HG02870 (cell line): ENCODE measurements at regions not wholly inside any gene's neighbourhood (a gene's known extent, or its start where the extent isn't known, plus 50 kb on each side); places are given as distances from the start of the nearest gene placed in this dataset.
"Not testable (repeated sequence)": the region's sequence is repeated elsewhere in the genome, so short reads cannot be mapped to it uniquely, and the experiment has no call there.

Source experiments
- ATAC-seq: cut with Tn5 transposase; IDR thresholded peaks from one replicate; pipeline ENCODE4 v1.9.1; 2021; ENCODE audit warnings: mild to moderate bottlenecking, moderate library complexity; ENCODE audit not compliant: unreplicated experiment

- not testable (repeated sequence) for ATAC-seq
Observed at GRCh38 chr10:55537497-55537896, 736.5 kb upstream of the PCDH15 start.

GRCh38 chr10:55519264-55519663 is 718.2 kb upstream of the PCDH15 start:
- no peak for ATAC-seq

GRCh38 chr10:55518416-55518815 is 717.4 kb upstream of the PCDH15 start:
- not testable (repeated sequence) for ATAC-seq

GRCh38 chr10:55509168-55509567 is 708.1 kb upstream of the PCDH15 start:
- ATAC-seq, result no peak

- ATAC-seq, result no peak
Observed at GRCh38 chr10:55500931-55501559, 700.0 kb upstream of the PCDH15 start.

- ATAC-seq, result no peak
Observed at GRCh38 chr10:55497893-55498499, 697.0 kb upstream of the PCDH15 start.

GRCh38 chr10:55495555-55495954 is 694.5 kb upstream of the PCDH15 start:
- ATAC-seq, result no peak

- ATAC-seq, result no peak
Observed at GRCh38 chr10:55491712-55492111, 690.7 kb upstream of the PCDH15 start.

- no peak for ATAC-seq
Observed at GRCh38 chr10:55485827-55486226, 684.8 kb upstream of the PCDH15 start.

- no peak for ATAC-seq
Observed at GRCh38 chr10:55476129-55476528, 675.1 kb upstream of the PCDH15 start.

- ATAC-seq, result no peak
Observed at GRCh38 chr10:55474258-55474657, 673.2 kb upstream of the PCDH15 start.

- ATAC-seq, result no peak
Observed at GRCh38 chr10:55470840-55471239, 669.8 kb upstream of the PCDH15 start.

GRCh38 chr10:55466806-55467504 is 665.9 kb upstream of the PCDH15 start:
- ATAC-seq, result no peak

- no peak for ATAC-seq
Observed at GRCh38 chr10:55464083-55464482, 663.1 kb upstream of the PCDH15 start.

- ATAC-seq, result no peak
Observed at GRCh38 chr10:55460008-55460407, 659.0 kb upstream of the PCDH15 start.

- no peak for ATAC-seq
Observed at GRCh38 chr10:55449981-55450380, 649.0 kb upstream of the PCDH15 start.

- ATAC-seq, result no peak
Observed at GRCh38 chr10:55446441-55447002, 645.5 kb upstream of the PCDH15 start.

GRCh38 chr10:55441777-55442176 is 640.7 kb upstream of the PCDH15 start:
- no peak for ATAC-seq

- no peak for ATAC-seq
Observed at GRCh38 chr10:55426138-55426537, 625.1 kb upstream of the PCDH15 start.

- ATAC-seq, result no peak
Observed at GRCh38 chr10:55410415-55410885, 609.4 kb upstream of the PCDH15 start.

- no peak for ATAC-seq
Observed at GRCh38 chr10:55404094-55404493, 603.1 kb upstream of the PCDH15 start.
